NB4 (cell line): ENCODE measurements at regions not wholly inside any gene's neighbourhood (a gene's known extent, or its start where the extent isn't known, plus 50 kb on each side); places are given as distances from the start of the nearest gene placed in this dataset.

Experiments
- CTCF ChIP-seq: IDR thresholded peaks from one replicate; pipeline ENCODE4 v1.5.1; 2012; ENCODE audit warnings: low read depth, low read length
- MAX ChIP-seq: IDR thresholded peaks from 2 replicates; pipeline ENCODE4 v1.6.1; 2011; ENCODE audit warnings: low read depth, low read length
- POLR2A ChIP-seq: IDR thresholded peaks from 2 replicates; pipeline ENCODE4 v1.6.1; 2011; ENCODE audit warnings: mild to moderate bottlenecking; ENCODE audit not compliant: insufficient read length; ENCODE audit errors: extremely low read depth

- TF ChIP-seq POLR2A = no peak
- TF ChIP-seq CTCF = no peak
- no peak for TF ChIP-seq MAX
Measured at GRCh38 chr6:67244037-67244436, 1391.0 kb upstream of the ADGRB3 start.
